Transverse colon (tissue), 3 donors: ENCODE measurements at regions not wholly inside any gene's neighbourhood (a gene's known extent, or its start where the extent isn't known, plus 50 kb on each side); places are given as distances from the start of the nearest gene placed in this dataset.

Experiments
- CTCF ChIP-seq, 5 experiments: fragments of 200-600 bp in 3 of 5; fragments of 450-650 bp in 2 of 5; sonication (generic) in 3 of 5; IDR thresholded peaks; 1 replicate in 2 of 5; 2 replicates in 3 of 5; pipeline ENCODE4 v1.5.1; 2016 to 2017; ENCODE audit warnings: antibody characterized with exemption in 5 of 5, inconsistent platforms in 3 of 5, mild to moderate bottlenecking in 2 of 5, moderate library complexity in 1 of 5
- EP300 ChIP-seq: sonication (generic); formaldehyde crosslinking; IDR thresholded peaks from one replicate; pipeline ENCODE4 v1.6.1; 2017; ENCODE audit warnings: antibody characterized with exemption, low read depth
- POLR2A ChIP-seq: fragments of 450-650 bp; IDR thresholded peaks from one replicate; pipeline ENCODE4 v1.6.1; 2016; ENCODE audit warnings: antibody characterized with exemption, mild to moderate bottlenecking, moderate library complexity

DNA sequence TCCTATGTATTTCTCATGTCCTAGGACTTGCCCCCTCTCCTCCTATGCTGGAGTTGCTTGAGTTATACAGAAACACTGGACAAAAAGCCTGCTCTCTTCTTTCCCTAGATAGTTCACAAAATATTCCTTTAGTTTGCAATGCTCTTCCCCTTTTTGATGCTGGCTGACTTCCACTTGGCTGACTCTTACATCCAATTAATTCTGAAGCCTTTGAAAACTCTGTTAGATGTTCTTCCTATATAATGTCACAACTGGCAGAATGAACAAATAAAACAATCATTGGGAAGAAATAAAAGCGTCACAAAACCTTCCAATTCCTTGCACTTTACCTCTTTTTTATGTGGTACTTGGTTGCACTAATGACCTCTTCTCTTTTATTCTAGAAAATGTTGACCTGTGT is 253.8 kb upstream of the CITED2 start:
- TF ChIP-seq CTCF (IDR thresholded peaks at IDR 0.05) (no peak), POLR2A (no peak), EP300 (no peak)
